ENCODE measurements at regions not wholly inside any gene's neighbourhood (a gene's known extent, or its start where the extent isn't known, plus 50 kb on each side); places are given as distances from the start of the nearest gene placed in this dataset.

GRCh38 chr2:122800781-122801180 is 1045.3 kb downstream of the TSN start:
- Histone ChIP-seq H3F3A (ENCODE audit: low read depth) (no peaks in the 10 kb centered on the region), H3K4me3 (no peak overlapping the region), H3K9me3 (ENCODE audit: low read depth) (no peaks in the 10 kb centered on the region), H3K36me3 (no peaks in the 10 kb centered on the region), H3K9ac (no peak overlapping the region), H3K79me2 (ENCODE audit: low read depth) (no peaks in the 10 kb centered on the region), H3K4me2 (no peak overlapping the region), H4K20me1 (ENCODE audit: low read depth) (no peaks in the 10 kb centered on the region), H2AFZ (replicated peaks) (no peak overlapping the region), H3K4me1 (no peaks in the 10 kb centered on the region), H3K27ac (no peak overlapping the region), H3K27me3 (no peaks in the 10 kb centered on the region)
- Mint-ChIP-seq H3K27me3 (ENCODE audit: insufficient read depth, low read depth) (peaks cover 3% of the 10 kb centered on the region), H3K9me3 (no peaks in the 10 kb centered on the region), H3K4me1 (no peaks in the 10 kb centered on the region), H3K4me3 (no peak overlapping the region), H3K36me3 (no peaks in the 10 kb centered on the region), H3K27ac (no peak overlapping the region)
- TF ChIP-seq CTCF (IDR thresholded peaks at IDR 0.05): no peak
- no peak for TF ChIP-seq EZH2phosphoT487 (IDR thresholded peaks at IDR 0.05)
- no peak for TF ChIP-seq EZH2 (IDR thresholded peaks at IDR 0.05)
- no peak for DNase-seq (ENCODE audit: low spot score)

GRCh38 chr2:122804494-122804893 is 1049.0 kb downstream of the TSN start:
- H3K79me2 ChIP-seq (ENCODE audit: low read depth): no peaks in the 10 kb centered on the region
- no peak overlapping the region for H3K9ac ChIP-seq
- no peaks in the 10 kb centered on the region for H3K36me3 ChIP-seq
- H2AFZ ChIP-seq (replicated peaks): no peak overlapping the region
- H3K27me3 ChIP-seq: no peaks in the 10 kb centered on the region
- Mint-ChIP-seq H3K27ac (no peak overlapping the region), H3K4me3 (no peak overlapping the region), H3K4me1 (no peaks in the 10 kb centered on the region), H3K36me3 (no peaks in the 10 kb centered on the region), H3K9me3 (peaks cover 8% of the 10 kb centered on the region), H3K27me3 (ENCODE audit: insufficient read depth, low read depth) (no peaks in the 10 kb centered on the region)
- TF ChIP-seq CTCF (IDR thresholded peaks at IDR 0.05) (no peak), EZH2phosphoT487 (IDR thresholded peaks at IDR 0.05) (no peak), EZH2 (IDR thresholded peaks at IDR 0.05) (no peak)
- no peaks in the 10 kb centered on the region for H4K20me1 ChIP-seq (ENCODE audit: low read depth)
- H3F3A ChIP-seq (ENCODE audit: low read depth): no peaks in the 10 kb centered on the region
- H3K4me2 ChIP-seq: no peak overlapping the region
- no peaks in the 10 kb centered on the region for H3K9me3 ChIP-seq (ENCODE audit: low read depth)
- H3K27ac ChIP-seq: no peak overlapping the region
- no peak overlapping the region for H3K4me3 ChIP-seq
- no peaks in the 10 kb centered on the region for H3K4me1 ChIP-seq
- no peak for DNase-seq (ENCODE audit: low spot score)

GRCh38 chr2:122805346-122805745 is 1049.9 kb downstream of the TSN start:
- Histone ChIP-seq H4K20me1 (ENCODE audit: low read depth) (no peaks in the 10 kb centered on the region), H3K27ac (no peak overlapping the region), H3K4me1 (no peaks in the 10 kb centered on the region), H3K9ac (no peak overlapping the region), H3K27me3 (no peaks in the 10 kb centered on the region), H3K79me2 (ENCODE audit: low read depth) (no peaks in the 10 kb centered on the region), H3K4me3 (no peak overlapping the region), H3K36me3 (no peaks in the 10 kb centered on the region), H2AFZ (replicated peaks) (no peak overlapping the region), H3K4me2 (no peak overlapping the region), H3K9me3 (ENCODE audit: low read depth) (no peaks in the 10 kb centered on the region), H3F3A (ENCODE audit: low read depth) (no peaks in the 10 kb centered on the region)
- Mint-ChIP-seq H3K36me3 (no peaks in the 10 kb centered on the region), H3K4me1 (no peaks in the 10 kb centered on the region), H3K27ac (no peak overlapping the region), H3K27me3 (ENCODE audit: insufficient read depth, low read depth) (no peaks in the 10 kb centered on the region), H3K9me3 (peaks cover 8% of the 10 kb centered on the region), H3K4me3 (no peak overlapping the region)
- TF ChIP-seq EZH2phosphoT487 (IDR thresholded peaks at IDR 0.05) (no peak), CTCF (IDR thresholded peaks at IDR 0.05) (no peak), EZH2 (IDR thresholded peaks at IDR 0.05) (no peak)
- DNase-seq (ENCODE audit: low spot score): no peak

Data from neural progenitor cell (in vitro differentiated cells).